Fibroblast of lung (primary cell): ENCODE measurements at regions not wholly inside any gene's neighbourhood (a gene's known extent, or its start where the extent isn't known, plus 50 kb on each side); places are given as distances from the start of the nearest gene placed in this dataset.

Experiments
- DNase-seq, 2 donors: peaks; one replicate each; pipeline versions ENCODE4 v3.0.0 to v3.0.0-alpha.2; 2010; ENCODE audit warnings: low read depth in 2 of 2
- H2AFZ ChIP-seq: 2 replicates; pipeline ENCODE4 v1.5.1; 2012; ENCODE audit warnings: low read length, control low read depth, inconsistent platforms
- H3K27ac ChIP-seq: 2 replicates; pipeline ENCODE4 v1.5.1; 2011; ENCODE audit warnings: low read length, control low read depth; ENCODE audit not compliant: insufficient read depth
- H3K27me3 ChIP-seq: 2 replicates; pipeline ENCODE4 v1.5.1; 2011; ENCODE audit warnings: mild to moderate bottlenecking, low read length; ENCODE audit not compliant: control insufficient read depth, insufficient read depth
- H3K36me3 ChIP-seq: 2 replicates; pipeline ENCODE4 v1.5.1; 2011; ENCODE audit warnings: low read length; ENCODE audit not compliant: control insufficient read depth, insufficient read depth
- H3K4me1 ChIP-seq: 2 replicates; pipeline ENCODE4 v1.5.1; 2011; ENCODE audit warnings: low read length; ENCODE audit not compliant: control insufficient read depth, insufficient read depth; ENCODE audit errors: extremely low read depth
- H3K4me2 ChIP-seq: 2 replicates; pipeline ENCODE4 v1.5.1; 2011; ENCODE audit warnings: low read length, control low read depth; ENCODE audit not compliant: insufficient read depth; ENCODE audit errors: extremely low read depth
- H3K4me3 ChIP-seq, 4 experiments: fragments of 200-600 bp in 1 of 4; sonication (generic) in 1 of 4; replicated peaks in 1 of 4; 2 replicates each; pipeline ENCODE4 v1.5.1; 2011 to 2016; ENCODE audit warnings: low read length in 4 of 4, low read depth in 3 of 4, mild to moderate bottlenecking in 3 of 4, control low read depth in 2 of 4, inconsistent platforms in 1 of 4, mixed read lengths in 1 of 4; ENCODE audit not compliant: insufficient read depth in 1 of 4; ENCODE audit errors: control extremely low read depth in 1 of 4
- H3K79me2 ChIP-seq: 2 replicates; pipeline ENCODE4 v1.5.1; 2012; ENCODE audit warnings: mild to moderate bottlenecking, low read length, inconsistent platforms; ENCODE audit not compliant: control insufficient read depth, insufficient read depth
- H3K9ac ChIP-seq: 2 replicates; pipeline ENCODE4 v1.5.1; 2011; ENCODE audit warnings: mild to moderate bottlenecking, low read length, control low read depth; ENCODE audit not compliant: insufficient read depth
- H3K9me3 ChIP-seq: 2 replicates; pipeline ENCODE4 v1.5.1; 2012; ENCODE audit warnings: low read depth, low read length; ENCODE audit not compliant: control insufficient read depth, insufficient read depth
- H4K20me1 ChIP-seq: 2 replicates; pipeline ENCODE4 v1.5.1; 2011; ENCODE audit warnings: low read length; ENCODE audit not compliant: control insufficient read depth, insufficient read depth; ENCODE audit errors: extremely low read depth
- EZH2 ChIP-seq: IDR thresholded peaks from 2 replicates; pipeline ENCODE4 v1.5.1; 2012; ENCODE audit warnings: low read length, control low read depth, mild to moderate bottlenecking; ENCODE audit errors: missing control alignments
- TF ChIP-seq, protein P1 (sequence below), 2 donors: IDR thresholded peaks in 1 of 2; conservative IDR thresholded peaks in 1 of 2; 1 replicate in 1 of 2; 2 replicates in 1 of 2; pipeline ENCODE4 v1.5.1; 2011 to 2012; ENCODE audit warnings: low read length in 2 of 2, control low read depth in 1 of 2, inconsistent platforms in 1 of 2, low read depth in 1 of 2, mild to moderate bottlenecking in 1 of 2

DNA sequence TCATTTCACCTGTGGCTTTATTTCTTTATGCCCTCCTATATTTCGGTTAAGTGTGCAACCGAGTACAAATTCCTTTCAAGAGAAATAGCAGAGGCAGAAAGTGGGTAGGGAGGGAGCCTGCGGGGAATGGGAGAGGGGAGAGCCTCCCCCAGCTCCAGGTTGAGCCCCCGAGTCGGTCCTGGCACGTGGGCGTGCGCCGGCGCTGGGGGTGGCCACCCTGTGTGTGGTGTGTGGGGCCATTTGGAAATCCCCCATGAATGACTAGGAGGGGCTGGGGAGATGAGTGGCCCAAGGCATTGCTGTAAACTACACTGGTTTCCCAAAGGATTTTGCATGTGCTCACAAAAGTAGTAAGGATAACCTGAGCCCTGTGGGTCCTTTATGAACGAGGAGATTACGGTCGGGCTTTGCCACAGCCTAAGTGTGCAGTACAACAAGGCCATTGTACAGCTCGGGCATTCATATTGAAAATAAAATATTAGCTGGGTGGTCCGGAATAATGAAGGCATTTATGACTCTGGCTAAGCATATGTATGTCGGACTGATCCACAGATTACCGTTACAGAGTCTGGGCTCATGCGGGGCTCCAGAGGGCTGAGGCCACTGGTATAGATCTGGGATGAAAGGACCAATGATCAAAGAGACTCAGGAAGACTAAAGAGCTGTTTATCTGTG is 84.5 kb upstream of the RALGAPA2 start:
- TF ChIP-seq EZH2: no peak
- TF ChIP-seq, protein P1, sequence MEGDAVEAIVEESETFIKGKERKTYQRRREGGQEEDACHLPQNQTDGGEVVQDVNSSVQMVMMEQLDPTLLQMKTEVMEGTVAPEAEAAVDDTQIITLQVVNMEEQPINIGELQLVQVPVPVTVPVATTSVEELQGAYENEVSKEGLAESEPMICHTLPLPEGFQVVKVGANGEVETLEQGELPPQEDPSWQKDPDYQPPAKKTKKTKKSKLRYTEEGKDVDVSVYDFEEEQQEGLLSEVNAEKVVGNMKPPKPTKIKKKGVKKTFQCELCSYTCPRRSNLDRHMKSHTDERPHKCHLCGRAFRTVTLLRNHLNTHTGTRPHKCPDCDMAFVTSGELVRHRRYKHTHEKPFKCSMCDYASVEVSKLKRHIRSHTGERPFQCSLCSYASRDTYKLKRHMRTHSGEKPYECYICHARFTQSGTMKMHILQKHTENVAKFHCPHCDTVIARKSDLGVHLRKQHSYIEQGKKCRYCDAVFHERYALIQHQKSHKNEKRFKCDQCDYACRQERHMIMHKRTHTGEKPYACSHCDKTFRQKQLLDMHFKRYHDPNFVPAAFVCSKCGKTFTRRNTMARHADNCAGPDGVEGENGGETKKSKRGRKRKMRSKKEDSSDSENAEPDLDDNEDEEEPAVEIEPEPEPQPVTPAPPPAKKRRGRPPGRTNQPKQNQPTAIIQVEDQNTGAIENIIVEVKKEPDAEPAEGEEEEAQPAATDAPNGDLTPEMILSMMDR (conservative IDR thresholded peaks at IDR 0.05 in 1 of 2, IDR thresholded peaks at IDR 0.05 in 1 of 2; ENCODE audit: low read depth in 1 of 2, low read length in 2 of 2): no peak
- no peak overlapping the region for H3K4me2 ChIP-seq
- H3K9ac ChIP-seq: no peak overlapping the region

DNA sequence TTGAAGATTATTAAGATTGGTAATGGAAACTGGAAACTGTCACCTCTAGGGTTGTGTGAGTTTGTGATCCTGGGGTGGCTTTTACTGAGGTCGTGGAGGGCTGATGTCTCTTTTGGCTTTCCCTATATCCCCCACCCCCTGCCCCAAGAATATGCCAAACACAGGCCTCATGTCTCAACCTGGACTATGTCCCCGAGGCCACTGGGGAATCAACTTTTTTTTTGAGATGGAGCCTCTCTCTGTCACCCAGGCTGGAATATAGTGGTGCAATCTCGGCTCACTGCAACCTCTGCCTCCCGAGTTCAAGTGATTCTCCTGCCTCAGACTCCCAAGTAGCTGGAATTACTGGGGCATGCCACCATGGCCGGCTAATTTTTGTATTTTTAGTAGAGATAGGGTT is 83.3 kb upstream of the RALGAPA2 start:
- Histone ChIP-seq H3K27ac (no peak overlapping the region), H3K9me3 (no peaks in the 10 kb centered on the region), H2AFZ (no peak overlapping the region), H3K4me1 (no peaks in the 10 kb centered on the region), H3K4me2 (no peak overlapping the region), H3K27me3 (no peaks in the 10 kb centered on the region), H3K9ac (no peak overlapping the region), H3K36me3 (no peaks in the 10 kb centered on the region), H3K79me2 (no peaks in the 10 kb centered on the region), H4K20me1 (no peaks in the 10 kb centered on the region), H3K4me3 (no peak overlapping the region)
- no peak for TF ChIP-seq EZH2
- TF ChIP-seq, protein P1 (conservative IDR thresholded peaks at IDR 0.05 in 1 of 2, IDR thresholded peaks at IDR 0.05 in 1 of 2; ENCODE audit: low read depth in 1 of 2, low read length in 2 of 2): no peak
- DNase-seq: no peak

More for the DNA sequence above, 84.5 kb upstream of the RALGAPA2 start:
- H3K4me1 ChIP-seq: no peaks in the 10 kb centered on the region
- no peak overlapping the region for H3K27ac ChIP-seq
- no peaks in the 10 kb centered on the region for H3K27me3 ChIP-seq
- H2AFZ ChIP-seq: no peak overlapping the region
- no peak for DNase-seq
- no peaks in the 10 kb centered on the region for H4K20me1 ChIP-seq
- no peak overlapping the region for H3K4me3 ChIP-seq
- H3K79me2 ChIP-seq: no peaks in the 10 kb centered on the region
- no peaks in the 10 kb centered on the region for H3K36me3 ChIP-seq
- H3K9me3 ChIP-seq: no peaks in the 10 kb centered on the region

DNA sequence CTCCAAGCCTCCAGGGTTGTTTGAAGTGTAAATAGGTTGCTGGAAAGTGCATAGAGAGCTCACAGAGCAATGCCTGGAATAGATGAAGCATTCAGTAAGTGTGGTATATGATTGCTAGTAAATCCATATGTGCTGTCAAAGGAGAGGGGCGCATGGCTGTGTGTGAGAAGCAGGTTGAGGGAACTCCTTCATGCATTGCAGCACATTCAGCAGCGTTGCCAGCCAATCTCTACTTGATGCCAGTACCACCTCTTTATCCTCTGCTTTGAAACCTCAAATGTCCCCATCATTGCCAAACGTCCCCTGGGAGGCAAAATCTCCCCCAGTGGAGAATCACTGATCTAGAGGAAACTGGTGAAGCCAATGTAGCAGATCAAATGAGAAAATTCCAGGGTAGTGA is 82.7 kb upstream of the RALGAPA2 start:
- H3K79me2 ChIP-seq: no peaks in the 10 kb centered on the region
- no peaks in the 10 kb centered on the region for H4K20me1 ChIP-seq
- no peaks in the 10 kb centered on the region for H3K9me3 ChIP-seq
- H3K4me3 ChIP-seq: no peak overlapping the region
- no peak for TF ChIP-seq EZH2
- TF ChIP-seq, protein P1 (conservative IDR thresholded peaks at IDR 0.05 in 1 of 2, IDR thresholded peaks at IDR 0.05 in 1 of 2; ENCODE audit: low read depth in 1 of 2, low read length in 2 of 2): no peak
- H3K36me3 ChIP-seq: no peaks in the 10 kb centered on the region
- no peak overlapping the region for H3K4me2 ChIP-seq
- no peak overlapping the region for H3K27ac ChIP-seq
- no peaks in the 10 kb centered on the region for H3K4me1 ChIP-seq
- no peak for DNase-seq
- no peak overlapping the region for H2AFZ ChIP-seq
- no peak overlapping the region for H3K9ac ChIP-seq
- no peaks in the 10 kb centered on the region for H3K27me3 ChIP-seq
